HG03159 (cell line): ENCODE measurements at regions not wholly inside any gene's neighbourhood (a gene's known extent, or its start where the extent isn't known, plus 50 kb on each side); places are given as distances from the start of the nearest gene placed in this dataset.

ENCODE experiments used
- ATAC-seq: cut with Tn5 transposase; IDR thresholded peaks from one replicate; pipeline ENCODE4 v1.9.1; 2021; ENCODE audit warnings: mild to moderate bottlenecking, moderate library complexity; ENCODE audit not compliant: unreplicated experiment

GRCh38 chr14:62002642-62003041 lies 240.4 kb downstream of the SNAPC1 start:
- ATAC-seq = no peak

DNA sequence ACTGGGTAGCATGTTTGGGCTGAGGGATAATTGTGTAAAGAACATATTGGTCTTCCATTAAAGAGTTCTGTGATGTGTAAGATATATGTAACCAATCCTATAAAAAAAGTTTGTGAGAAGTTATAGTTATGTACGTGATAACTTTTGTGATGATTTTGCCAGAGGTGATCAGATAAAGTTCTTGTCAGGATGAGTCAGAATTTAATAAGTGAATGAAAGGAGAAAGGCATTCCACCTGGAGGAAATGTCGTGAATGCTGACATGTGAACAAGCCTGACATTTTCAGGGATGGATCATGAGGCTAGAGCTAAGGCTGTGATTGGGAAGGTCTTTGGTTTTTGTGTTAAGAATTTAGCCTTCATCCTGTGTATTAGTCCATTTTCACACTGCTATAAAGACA lies 241.5 kb downstream of the SNAPC1 start:
- ATAC-seq = no peak

DNA sequence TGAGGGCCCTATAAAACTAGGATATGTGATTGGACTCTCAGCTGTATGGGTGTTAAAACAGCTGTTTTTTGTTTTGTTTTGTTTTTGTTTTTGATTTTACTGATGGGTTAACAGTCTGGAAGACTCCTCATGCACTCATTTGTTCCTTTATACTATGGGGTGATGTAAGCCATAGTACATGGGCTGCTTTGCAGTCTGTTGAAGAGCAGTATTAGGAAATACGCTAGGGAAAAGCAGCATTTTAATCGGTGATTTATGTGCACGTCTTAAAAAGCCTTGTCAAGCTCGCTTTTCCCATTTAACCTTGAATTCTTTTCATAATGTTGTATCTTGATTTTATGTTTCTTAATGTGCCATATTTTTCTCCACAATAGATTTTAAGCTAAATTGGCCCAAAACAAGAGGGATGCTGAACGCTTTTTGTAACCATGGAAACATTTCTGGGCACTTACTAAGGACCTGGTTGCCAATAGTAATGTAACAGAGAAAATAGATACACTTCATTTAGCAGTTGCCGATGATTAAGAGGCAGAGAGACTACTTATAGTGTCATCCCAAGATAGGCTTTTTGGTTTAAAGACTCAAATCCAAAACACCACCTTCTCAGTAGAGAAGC lies 244.0 kb downstream of the SNAPC1 start:
- no peak for ATAC-seq

- no peak for ATAC-seq
These were observed 253.0 kb downstream of the SNAPC1 start for GRCh38 chr14:62015243-62015642.

GRCh38 chr14:62015945-62016344 lies 253.7 kb downstream of the SNAPC1 start:
- ATAC-seq = no peak

DNA sequence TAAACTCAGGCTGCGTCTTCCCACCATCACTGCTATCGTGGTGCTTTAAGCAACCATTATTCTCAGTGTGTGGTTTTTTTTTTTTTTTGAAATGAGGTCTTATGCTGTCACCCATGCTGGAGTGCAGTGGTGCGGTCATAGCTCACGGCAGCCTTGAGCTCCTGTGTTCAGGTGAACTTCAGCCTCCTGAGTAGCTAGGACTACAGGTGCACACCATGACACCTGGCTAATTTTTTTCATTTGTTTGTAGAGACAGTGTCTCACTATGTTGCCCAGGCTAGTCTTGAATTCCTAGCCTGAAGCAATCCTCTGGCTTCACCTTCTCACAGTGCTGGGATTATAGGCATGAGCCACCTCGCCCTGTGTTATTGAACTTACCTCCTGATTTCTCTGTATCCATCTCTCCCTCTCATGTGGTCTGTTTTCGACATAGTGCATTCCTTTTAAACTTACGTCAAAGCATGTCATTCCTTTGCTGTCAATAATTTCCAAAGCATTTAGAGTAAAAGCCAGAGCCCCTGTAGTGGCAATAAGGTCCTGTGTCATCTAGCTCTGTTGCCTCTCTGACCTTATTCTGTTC lies 255.5 kb downstream of the SNAPC1 start:
- ATAC-seq = no peak

GRCh38 chr14:62018606-62019005 lies 256.4 kb downstream of the SNAPC1 start:
- no peak for ATAC-seq

DNA sequence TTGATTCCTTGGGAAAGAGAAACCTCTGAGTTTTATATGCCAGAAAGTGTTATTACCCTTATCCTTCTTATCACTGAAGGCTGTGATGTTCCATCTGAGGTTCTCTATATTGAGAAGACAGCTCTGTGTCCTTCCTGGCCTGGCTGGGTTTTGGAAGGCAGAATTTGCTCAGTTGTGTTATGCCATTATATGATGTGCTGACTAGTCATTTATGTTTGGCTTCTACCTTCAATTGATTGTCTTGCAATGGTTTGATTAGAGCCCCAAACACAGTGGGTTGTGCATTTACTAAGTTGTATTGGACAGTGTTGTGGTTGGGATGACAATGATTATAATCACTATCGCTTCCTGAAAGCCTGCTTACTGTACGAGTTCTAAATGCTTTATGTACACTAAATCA lies 265.7 kb downstream of the SNAPC1 start:
- no peak for ATAC-seq

- ATAC-seq = peak; percentile 67
These were observed 267.3 kb downstream of the SNAPC1 start for GRCh38 chr14:62029569-62029924.

GRCh38 chr14:62030387-62030786 lies 268.2 kb downstream of the SNAPC1 start:
- peak; percentile 60 for ATAC-seq

DNA sequence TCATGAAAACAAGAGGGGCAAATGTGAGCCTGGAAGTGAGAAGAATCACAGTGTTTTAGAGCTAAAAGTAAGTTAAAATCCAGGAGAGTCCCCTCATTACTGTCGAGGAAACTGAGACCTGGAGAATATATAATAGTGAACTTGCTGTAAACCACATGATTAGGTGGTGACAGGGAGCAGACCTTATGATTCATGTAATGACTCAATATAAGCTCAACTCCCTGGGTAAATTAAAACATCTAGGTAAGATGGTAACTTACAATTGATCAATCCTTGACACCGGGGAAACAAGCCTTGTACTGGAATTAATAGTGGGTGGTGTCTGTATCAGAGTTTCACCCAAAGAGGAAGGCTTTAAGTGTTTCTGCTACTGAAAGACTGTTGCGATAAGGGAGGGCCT lies 269.3 kb downstream of the SNAPC1 start:
- ATAC-seq = no peak

DNA sequence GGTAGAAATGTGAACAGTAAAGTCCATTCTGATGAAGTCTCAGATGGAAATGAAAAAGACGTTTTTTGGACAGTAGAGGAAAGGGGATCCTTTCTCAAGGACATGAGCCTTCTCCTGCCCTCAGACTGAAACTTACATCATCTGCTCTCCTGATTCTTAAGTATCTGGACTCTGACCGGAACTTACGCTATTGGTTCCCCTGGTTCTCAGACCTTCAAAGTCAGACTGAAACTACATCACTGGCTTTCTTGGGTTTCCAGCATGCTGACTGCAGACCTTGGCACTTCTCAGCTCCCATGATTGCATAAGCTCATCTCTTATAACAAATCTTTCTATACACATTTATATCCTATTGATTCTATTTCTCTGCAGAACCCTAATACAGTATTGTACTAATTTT lies 291.0 kb downstream of the SNAPC1 start:
- ATAC-seq = no peak

DNA sequence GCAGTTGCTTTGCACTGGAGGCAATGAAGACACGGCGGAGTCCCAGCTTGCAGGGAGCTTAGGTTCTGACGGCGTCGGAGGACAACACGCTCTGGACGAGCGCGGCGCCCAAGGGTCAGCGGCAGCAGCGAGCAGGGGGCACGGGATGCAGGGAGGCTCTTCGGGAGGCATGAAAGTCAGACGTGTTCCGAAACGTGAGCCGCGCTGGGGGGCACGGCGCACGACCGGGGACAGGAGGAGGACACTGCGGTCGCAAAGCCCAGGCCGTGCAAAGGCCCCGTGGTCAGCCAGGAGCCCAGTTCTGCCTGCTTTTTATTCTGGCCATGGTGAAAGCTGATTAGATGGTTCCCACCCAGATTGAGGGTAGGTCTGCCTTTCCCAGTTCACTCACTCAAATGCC lies 294.6 kb downstream of the SNAPC1 start:
- ATAC-seq = no peak

DNA sequence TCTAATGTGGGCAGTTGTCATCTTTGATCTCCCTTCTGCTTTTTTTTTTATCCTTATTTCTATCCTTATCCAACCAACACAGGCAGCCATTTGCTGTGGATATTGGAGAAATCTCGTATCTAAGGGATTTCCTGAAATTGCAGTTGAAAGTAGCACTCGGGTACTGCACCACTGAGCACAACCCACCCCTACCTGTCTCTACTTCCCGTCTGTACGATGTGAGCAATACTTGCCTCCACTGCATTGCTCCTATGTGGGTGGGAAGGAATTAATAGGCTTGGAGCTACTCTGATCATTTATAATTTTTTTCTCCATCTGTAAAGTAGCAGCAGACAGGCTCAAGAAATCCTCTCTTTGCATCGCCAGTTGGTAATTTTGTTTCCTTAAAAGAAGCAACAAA lies 300.4 kb downstream of the SNAPC1 start:
- no peak for ATAC-seq

DNA sequence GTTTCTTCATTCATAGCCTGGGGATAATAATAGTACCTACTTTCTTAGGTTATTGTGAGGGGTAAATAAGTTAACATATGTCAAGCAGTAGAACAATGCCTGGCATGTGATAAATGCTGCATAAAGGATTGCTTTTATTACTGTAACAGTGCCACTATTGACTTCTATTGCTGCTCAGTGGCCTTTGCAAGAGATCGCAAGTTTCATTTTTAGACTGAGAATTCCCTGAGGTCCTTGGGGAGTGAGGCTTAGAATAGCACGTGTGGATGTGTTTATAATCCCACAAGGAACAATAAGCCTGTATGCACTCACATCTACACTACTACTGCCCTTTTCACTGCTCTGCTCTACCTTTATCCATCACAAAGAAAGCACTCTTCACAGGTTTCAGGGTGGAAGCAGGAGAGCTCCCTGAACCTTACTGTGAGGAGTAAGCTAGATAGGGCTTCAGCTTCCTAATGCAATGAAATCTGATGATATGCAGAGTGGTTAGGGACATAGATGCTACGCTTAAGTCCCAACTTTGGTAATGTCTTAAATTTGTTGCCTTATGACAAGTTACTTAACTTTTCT lies 302.6 kb downstream of the SNAPC1 start:
- ATAC-seq = no peak

DNA sequence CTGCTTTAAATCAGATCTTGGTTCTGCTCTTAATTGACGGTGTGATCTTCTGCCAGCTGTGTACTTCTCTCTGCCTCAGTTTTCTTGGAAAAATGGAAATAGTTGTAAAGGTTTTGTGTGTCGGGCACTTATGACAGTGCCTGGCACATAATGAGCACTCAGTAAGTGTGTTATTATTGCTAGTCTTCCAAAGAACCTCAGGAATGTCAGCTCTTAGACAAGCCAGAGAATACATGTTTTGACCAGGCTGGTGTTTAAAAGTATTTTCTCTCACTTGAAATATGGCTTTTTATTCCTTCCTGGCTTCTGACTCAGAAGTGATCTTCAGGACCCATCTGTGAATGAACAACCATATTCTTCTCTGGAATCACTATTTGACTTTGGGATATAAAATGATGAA lies 304.1 kb downstream of the SNAPC1 start:
- no peak for ATAC-seq

- no peak for ATAC-seq
These were observed 308.8 kb downstream of the SNAPC1 start for GRCh38 chr14:62071039-62071438.

GRCh38 chr14:62076368-62076767 lies 314.1 kb downstream of the SNAPC1 start:
- no peak for ATAC-seq

DNA sequence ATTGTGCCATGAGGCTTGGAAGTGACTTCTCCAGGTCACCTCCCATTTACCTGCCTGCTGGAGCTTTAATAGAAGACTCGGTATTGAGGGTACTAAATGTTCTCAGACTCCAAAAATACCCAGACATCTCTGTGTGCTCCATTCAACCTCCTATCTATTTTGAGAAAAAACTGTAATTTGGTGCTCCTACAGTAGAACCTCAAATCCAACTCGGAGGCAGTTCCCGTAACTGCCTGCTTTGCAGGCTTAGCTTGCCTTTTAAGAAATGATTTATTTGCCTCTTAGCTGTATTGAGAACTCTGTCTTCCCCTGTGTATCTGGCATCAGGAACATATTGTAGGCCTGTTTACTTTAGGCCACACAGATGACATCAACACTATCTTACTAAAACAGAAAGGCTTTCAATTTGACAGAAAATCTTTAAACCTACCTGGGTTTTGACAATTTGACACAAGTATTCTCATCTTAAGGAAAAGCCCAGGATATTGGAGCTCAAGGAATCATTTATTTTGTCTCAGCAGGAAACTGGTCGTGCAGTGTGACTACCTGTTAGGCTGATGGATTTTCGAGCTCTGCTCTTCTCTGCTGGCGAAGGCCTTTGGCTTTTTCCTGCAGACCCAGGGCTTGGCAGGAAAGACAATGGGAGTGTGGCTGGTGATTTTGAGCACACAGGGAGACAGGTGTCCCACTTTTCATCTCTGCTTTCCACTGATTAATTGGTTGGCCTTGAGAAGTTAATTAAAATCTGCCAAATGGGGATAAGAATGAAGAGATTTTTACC lies 314.8 kb downstream of the SNAPC1 start:
- no peak for ATAC-seq

- ATAC-seq = no peak
These were observed 315.5 kb downstream of the SNAPC1 start for GRCh38 chr14:62077676-62078261.

DNA sequence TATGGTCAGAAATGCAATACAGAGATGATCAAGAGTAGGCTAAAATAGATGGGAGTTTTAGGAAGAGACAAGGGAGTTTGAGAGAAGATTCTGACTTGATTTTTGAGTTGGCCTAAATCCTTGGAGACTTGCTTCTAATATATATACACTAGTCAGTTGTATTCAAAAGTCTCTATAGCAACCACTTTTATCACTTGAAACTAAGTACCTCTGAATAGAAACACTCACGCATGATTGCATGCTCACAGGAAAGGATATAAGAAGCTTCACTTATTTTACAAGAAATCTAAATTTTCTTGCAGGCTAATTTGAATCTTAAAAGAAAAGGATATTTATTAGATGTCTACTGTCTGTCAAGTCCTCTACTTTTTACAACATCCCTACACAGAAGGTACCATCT lies 316.8 kb downstream of the SNAPC1 start:
- ATAC-seq = peak; percentile 63
